Fibroblast of skin of back (primary cell): ENCODE measurements at regions not wholly inside any gene's neighbourhood (a gene's known extent, or its start where the extent isn't known, plus 50 kb on each side); places are given as distances from the start of the nearest gene placed in this dataset.

Experiments
- DNase-seq: peaks from one replicate; pipeline ENCODE4 v3.0.0-alpha.2; 2013

DNA sequence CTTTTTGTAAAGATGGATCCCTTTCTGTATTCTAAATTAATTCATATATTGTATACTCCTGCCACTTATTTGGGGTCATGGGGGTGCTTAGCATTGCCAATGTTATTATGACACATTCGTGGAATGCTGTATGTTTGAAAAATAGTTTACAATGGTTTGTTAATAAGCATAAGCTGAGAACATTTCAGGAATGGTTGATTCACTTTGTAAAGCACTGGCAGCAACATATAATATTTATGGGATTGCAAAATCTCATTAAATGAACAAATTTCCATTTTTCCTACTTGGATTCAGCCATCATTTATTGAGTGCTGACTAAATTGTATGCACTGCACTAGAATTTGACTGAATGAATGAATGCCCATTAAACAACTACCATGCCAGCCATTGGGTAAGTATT lies 215.2 kb upstream of the KLF4 start:
- no peak for DNase-seq

DNA sequence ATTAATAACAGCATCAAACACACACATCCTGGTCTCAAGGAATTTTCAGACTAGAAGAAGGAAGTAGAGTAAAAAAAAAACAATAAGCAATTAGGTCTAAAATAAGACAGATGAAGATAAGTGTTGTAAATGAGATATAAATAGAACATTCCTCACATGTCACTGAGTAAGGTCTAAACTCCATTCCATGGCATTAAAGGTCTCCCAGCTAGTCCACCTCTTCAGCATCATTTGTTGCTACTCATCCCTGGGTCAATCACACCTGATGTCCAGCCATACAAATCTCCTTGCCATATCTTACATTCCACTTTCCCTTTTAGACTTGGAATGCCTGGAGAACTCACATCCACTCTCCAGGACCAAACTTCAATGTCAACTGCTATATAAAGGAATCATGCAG lies 214.1 kb upstream of the KLF4 start:
- no peak for DNase-seq

DNA sequence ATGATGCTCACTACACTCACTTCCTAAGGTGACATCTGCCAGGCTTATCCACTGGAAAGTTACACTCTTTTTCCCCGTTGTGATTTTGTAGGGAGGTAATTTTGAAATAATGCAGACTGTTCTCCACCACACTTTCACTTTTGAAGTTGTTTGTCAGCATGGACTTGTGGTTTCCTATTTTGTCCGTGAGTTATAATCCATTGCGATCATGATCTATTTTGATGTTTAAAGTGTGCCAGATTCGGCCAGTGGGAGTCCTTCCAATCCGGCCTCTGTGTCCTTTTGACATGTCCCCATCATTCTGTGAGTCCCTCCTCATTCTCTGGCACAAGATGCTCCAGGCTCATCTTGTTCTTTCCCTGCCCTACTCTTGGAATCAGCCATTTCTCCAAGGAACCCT lies 211.3 kb upstream of the KLF4 start:
- DNase-seq = no peak

DNA sequence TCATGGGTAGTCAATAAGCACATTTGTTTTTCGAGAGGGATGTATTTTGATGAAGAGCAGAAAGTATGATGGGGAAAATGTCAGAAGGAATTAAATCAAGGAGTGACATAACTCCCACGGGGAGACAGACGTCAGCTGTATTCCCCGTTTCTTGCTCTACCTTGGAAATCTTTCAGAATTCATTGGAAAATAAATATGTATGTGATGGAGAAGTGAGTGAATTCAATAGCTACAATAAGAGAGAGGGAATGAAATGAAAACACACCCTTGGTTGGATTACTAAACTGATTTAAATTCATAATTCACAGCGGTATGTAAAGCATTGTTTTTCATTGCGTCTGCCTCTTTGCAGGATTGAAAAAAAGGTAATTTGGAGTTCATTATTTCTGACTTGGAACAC lies 209.7 kb upstream of the KLF4 start:
- DNase-seq = no peak

DNA sequence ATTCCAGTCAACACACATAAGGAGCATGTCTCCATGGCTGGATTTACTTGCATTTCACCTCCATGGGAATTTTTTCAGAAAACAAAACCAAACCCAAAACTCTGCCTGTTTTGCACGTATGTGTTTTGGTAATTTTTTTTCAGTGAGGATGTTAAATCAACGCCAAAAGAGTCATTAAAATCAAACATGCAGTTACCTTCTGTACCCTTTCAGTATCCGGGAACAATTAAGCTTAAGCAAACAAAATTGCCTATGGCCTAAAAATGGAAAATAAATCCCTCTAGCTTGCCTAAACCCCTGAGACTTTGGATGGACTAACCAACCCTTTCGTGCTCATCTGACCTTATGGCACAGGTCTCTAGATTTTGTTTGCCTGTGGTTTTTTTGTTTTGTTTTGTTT lies 209.2 kb upstream of the KLF4 start:
- DNase-seq = no peak

DNA sequence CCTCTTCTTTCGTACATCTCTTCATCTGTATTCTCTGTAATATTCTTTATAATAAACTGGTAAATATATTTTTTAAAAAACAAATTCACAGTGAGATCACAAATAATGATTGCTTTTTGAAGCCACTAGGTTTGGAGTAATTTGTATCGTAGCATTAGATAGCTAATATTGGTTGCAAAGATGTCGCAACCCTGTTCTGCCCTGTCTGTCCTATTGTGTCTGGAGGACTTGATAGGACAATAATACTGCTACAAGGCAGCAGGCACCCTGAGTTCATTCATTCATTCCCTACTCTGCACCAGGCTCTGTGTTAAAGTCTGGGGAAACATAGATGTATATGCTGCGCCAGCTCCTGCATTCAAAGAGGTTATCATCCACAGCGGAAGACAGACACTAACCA lies 206.7 kb upstream of the KLF4 start:
- no peak for DNase-seq

DNA sequence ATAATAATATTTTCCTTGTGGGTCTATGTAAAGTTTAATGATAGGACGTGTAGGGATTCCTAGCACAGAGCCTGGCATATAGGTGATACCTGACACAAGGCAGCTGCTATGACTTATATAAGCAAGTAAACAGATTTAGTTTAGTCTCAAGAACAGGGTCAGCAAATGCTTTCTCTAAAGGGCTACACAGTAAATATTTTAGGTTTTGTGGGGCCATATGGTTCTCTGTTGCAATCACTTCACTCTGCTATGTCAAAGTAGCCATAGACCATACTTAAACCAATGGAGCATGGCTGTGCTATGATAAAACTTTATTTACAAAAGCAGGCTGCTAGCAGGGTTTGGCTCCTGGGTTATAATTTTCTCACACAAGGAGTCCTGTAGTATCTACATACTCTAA lies 204.8 kb upstream of the KLF4 start:
- DNase-seq = no peak

DNA sequence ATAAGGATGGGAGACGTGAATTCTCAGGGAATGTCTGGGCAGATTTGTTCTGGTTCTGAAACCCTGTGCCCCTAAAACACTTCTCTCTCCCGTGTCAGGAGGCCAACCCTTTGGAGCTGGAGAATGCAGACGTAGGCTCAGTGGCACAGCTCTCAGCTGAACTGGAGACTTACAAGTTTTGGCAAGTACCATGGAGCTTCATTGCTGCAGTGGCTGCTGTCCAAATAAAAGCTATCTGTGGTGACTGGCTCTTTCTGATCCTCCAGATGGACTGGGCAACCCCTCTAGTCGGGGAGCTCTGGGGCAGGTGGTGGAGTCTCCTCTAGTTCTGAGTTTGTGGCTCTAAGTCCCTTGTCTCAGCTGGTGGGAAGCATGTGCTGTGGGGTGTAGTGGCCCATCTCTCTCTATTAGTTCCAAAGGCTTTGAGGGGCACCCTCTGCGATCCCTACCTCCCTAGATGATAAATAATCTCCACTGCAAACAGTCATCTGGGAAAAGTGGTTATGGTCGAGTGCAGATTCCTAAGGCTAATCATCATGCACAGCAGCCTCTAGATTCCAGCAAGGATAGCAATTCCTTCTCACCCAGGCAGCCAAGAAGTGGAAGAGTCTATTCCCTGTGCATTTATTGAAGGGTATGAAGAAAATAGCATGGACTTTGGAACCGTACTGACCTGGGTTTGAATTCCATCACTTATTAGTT lies 204.2 kb upstream of the KLF4 start:
- peak; percentile 64 for DNase-seq

DNA sequence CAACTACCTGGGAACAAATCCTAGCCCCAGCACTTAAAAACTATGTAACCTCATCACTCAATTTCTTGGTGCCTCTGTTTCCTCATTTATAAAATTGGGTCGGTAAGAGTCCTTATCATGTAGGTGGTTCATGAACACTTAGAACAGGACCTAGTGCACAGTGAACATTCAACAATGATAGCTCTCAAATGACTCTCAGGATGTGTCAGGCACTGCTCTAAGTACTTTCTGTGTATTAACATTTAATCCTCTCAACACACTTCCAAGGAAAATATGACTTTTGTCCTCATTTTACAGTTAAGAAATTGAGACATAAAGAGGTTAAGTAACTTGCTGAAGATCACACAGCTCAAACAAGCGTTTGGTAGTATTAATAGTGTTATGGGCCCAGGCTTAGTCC lies 202.1 kb upstream of the KLF4 start:
- no peak for DNase-seq

DNA sequence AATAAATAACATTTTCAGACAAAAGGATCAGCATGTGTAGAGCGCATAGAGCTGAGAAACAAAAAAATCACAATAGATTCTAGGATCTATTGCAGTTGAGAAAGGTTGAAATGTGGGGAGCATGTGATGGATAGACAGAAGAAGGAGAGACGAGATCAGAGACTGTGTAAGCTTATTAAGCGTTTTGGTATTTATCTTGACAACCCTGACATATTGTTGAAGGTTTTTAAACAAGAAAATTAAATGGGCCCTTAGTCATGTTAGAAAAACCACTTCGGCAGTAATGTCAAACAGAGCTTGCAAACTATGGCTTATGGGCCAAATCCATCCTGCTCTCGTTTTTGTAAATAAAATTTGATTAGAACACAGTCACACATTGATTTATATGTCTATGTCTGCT lies 200.5 kb upstream of the KLF4 start:
- DNase-seq = no peak

DNA sequence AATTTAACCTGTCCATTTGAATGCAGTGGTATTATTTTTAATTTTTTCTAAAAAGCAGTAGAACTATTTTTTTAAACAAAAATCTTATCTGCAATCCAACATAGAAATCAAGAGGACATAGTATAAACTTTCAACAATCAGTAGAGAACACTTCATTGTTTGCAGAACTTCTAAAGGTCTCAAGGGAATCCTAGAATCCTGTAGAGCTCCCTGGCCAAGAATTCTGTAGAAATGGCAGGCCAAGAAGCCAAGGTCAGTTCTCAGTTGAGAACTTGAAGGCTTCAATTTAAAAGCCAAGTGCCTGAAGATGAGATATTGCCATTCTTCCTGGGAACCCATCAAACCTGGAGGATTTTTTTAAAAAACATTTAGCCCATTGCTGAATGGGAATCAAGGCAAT lies 199.2 kb upstream of the KLF4 start:
- peak; percentile 18 for DNase-seq

DNA sequence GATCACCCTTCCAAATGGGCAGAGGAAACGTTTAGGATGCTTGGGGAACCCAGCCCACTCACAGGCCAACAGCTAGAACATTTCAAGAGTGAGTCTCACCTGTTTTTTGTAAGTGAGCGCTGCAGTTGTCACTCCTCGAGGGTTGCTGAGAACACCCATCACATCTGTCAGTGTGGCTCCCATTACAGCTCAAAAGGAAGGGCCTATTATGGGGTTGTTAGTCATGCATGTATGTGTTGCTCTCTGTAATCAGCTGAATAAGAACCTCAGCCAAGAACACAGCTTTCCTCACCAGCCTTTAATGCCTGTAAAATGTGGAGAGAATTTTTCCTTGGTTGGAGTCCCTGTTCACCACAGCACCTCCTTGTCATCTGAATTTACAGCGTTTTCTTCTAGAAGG lies 196.3 kb upstream of the KLF4 start:
- peak; percentile 13 for DNase-seq

DNA sequence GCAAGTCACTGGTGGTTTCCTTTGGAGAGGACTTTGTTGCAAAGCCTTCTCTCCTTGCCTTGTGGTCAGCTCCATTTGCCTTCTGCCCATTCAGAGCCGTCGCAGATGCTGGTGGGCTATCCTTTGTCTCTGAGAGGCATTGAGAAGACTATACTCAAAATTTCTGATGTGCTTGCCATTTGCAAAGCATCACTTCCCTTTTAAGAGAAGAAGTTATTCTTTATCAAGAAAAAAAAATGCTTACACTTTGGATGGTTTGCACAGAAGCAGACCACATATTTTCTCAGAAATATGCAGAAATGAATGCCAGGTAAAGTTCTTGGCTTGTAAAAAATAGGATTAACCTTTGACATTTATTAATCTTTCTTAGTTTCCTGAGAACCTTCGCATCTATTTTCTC lies 195.8 kb upstream of the KLF4 start:
- no peak for DNase-seq

DNA sequence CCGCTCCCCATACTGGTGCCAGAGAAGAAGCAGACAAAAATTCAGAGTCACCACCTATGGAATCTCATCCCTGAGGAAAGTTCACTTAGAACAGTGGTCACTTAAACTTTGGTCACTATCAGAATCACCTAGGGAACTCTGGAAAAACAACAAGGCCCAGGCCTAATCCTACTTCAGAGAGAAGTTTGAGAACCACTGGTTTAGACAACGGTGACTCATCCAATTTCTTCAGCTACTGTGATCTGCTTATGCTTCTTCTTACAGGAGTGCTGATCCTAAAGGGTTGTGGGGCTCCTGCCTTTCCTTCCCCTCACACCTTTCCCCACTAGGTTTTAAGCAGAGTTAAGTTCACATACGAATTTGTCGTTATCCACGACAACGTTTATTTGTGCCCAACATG lies 194.7 kb upstream of the KLF4 start:
- peak; percentile 36 for DNase-seq

DNA sequence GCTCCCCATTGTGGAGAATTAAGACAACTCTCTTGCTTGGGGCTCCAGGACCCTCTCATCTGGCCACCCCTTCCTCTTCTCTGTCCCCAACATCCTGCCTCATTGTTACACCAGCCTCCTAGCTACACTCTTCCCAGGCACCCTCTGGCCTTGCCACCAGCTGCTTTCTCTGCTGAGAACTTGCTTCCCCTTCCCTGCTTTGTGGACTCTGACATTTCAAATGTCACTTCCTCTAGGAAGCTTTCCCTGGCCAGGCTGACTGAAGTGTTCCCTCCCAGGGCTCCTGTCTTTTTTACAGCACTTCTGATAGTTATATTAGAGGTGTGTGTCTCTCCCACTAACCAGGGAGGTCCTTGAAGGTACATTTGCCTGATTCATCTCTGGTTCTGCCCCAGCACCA lies 194.0 kb upstream of the KLF4 start:
- DNase-seq = no peak

DNA sequence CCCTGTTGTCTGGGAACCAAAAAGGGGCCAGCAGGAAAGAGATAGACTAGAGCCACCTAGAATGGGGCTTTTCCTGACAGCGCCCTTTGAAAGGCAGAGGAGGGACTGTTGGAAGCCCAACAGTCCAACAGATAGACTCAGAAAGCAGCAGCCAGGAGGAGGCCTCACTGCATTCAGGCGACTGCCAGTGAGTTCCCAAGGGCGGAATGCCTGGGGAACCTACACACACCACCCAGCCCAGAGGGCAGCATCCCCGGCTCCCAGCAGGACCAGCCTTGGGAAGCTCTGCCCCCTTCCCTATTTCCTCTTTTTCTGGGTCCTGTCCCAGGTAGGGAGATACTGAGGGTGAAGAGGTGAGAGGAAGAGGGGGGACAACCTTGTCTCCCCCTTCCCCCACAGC lies 192.4 kb upstream of the KLF4 start:
- DNase-seq = no peak

DNA sequence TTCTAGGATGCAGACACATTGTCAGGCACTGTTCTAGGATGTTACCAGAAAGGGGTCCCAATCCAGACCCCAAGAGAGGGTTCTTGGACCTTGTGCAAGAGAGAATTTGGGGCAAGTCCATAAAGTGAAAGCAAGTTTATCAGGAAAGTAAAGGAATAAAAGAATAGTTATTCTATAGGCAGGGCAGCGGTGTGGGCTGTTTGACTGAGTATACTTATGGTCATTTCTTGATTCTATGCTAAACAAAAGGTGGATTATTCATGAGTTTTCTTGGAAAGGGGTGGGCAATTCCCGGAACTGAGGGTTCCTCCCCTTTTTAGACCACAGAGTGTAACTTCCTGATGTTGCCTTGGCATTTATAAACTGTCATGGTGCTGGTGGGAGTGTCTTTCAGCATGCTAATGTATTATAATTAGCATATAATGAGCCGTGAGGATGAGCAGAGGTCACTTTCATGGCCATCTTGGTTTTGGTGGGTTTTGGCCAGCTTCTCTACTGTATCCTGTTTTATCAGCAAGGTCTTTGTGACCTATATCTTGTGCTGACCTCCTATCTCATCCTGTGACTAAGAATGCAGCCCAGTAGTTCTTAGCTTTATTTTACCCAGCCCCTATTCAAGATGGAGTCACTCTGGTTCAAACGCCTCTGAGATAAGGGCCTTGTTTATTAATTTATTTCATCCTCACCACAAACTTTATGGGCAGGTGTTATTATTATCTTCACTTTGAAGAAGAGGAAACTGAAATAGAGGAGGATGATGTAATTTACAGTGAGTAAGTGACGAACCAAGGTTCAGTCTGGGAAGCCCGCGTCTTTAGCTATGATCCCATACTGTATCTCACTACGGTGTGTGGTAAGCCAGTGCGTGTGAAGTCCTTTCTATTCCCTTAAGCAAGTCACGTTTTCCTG lies 186.0 kb upstream of the KLF4 start:
- no peak for DNase-seq

DNA sequence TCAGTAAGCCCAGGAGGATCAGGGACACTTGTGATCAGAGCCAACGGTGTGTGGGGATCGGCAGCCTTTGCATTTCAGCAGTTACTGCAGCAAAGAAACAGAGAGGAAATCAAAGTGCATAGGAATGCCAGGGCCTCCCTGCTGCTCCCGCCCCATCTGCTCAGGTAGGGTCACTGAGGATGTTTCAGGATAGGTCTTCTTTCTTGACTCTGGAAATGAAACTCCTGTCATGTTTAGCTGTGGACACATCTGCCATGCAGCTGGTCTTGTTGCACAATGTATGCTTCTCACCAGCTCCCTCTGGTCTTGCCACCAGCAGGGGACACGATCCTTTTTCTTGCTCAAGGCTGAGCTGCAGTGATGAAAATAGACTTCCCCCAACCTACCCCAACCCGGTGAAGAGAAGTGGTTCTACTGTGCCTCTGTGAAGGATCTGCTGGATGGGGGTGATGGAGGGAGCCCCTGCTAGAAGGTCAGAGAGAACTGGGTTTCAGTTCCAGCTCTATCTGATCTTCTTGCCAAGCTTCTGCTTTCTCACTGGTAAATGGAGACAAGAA lies 185.2 kb upstream of the KLF4 start:
- no peak for DNase-seq

DNA sequence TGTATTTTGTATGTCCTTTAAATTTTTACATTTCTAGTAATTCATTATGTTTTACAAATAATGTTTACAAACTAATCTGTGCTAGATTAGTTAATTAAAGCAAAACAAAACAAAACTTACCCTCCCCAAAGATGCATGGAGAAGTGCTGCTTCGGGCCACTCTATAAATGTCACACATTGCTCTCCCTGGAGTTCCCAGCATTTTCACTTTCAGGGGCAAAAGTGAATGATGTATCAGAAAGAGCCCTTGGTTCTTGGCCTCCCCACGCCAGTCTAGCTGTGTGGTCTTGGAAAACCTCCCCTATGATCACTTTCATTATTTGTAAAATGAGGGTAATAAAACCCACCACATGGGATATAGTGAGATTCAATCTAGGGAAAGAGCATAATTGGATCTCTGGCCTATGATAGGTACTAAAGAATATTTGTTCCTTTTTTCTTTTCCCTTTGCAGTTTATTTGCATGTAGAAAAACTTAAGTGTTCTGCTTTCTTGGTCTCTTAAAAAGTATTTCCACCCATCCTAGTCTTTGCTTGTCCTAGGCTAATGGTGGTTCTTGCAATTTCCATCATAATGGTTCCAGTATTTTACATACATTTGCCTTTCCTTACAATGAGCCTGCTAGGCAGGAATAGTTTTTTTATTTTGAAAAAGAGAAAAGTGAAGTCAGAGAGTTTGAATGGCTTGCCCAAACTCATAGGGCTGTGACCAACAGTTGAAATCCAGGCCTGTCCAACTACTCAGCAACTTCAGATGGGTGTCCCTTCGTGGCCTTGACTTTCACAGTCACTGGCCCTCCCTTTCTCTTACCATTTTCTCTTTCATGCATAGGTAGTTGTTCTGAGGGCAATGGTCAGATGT lies 184.5 kb upstream of the KLF4 start:
- no peak for DNase-seq

DNA sequence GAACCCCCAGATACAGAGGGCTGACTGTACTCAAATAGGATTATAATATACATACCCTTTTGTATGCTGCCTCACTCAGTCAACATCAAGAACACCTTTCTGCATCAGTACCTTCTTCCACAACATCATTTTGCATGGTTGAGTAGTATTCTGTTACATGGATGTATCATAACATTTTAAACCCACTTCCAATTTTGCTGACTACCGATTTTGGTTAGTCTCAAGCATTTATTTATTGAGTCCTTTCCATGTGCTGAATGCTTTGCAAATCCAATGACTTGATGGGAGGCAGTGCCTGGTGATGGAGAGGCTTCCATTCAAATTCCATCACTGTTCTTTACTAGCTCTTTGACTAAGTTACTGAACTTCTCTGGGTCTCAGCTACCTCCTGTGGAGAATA lies 182.0 kb upstream of the KLF4 start:
- no peak for DNase-seq

DNA sequence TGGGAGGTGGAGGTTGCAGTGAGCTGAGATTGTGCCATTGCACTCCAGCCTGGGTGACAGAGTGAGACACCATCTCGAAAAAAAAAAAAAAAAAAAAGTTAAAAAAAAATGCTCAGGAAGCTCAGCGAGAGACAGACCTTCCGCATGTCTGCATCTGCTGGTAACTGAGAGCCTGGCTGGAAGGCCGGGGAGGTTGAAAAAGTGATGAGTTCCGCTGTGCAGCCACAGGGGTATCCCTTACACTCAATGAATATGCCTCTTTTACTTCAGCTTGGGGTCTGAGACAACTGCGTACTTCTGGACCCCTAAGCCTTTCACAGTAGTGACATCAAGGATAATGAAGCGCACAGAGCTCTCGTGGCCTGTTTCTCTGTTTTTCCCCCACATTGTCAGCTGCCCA lies 179.9 kb upstream of the KLF4 start:
- DNase-seq = no peak

DNA sequence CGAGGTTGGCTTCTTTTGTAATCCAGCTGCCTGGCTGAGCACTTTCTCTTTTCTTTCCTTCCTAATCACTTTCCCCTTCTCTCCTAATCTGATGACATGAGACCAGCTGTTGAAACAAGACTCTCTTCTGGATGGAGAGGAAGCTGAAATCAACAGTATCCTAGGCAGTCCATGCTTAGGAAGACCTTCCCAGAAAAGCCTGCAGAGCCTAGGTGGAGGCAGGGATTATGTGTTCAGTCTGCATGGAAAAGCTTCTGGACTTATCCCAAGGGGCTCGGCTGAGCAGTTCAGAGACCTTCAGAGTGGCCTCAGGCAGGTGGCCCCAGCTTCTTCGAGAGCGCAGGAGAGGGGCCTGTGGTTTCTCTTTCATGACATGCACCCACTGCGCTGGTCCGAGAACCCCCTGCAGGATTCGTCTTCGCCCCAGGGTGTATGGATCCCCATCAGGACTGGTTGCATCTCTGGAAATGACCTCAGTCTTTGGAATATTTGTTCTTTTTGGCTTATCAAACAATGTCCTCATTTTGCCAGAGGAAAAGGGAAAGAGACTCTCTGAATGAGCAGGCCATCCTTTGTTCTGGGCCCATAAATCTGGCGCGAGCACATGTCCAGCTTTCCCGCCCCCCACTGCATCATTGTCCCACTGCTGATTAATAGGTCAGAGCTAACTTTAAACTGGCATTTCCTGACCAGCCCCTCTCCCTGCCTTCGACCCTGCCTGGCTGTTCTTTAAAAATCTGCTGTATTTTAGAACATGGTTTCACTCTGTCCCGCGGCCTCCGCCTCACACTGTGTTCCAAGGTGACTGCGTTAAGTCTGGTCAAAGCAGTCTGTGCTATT lies 177.9 kb upstream of the KLF4 start:
- no peak for DNase-seq
